ENCODE measurements at regions not wholly inside any gene's neighbourhood (a gene's known extent, or its start where the extent isn't known, plus 50 kb on each side); places are given as distances from the start of the nearest gene placed in this dataset.

DNA sequence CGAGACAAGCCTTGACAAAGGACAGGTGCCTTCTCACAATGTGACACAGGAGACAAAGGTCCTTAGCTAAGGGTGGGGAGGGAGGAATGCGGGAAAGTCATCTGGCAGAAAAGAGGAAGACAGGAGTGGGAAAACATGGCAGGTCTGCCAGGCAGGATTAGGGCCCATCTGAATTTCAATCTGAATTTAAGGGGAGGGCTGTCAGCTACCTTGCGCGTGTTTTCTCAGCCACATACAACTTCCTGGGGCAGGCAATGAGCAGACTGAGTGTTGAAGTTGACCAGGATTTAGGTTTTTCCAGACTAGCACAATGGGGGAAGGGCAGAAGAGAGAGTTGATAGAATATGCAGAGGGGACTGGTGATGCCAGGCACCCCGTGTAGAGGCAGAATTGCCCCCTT lies 66.7 kb upstream of the LARGE1 start:
- TF ChIP-seq ZFP41 (CRISPR knock-in tag; IDR thresholded peaks at IDR 0.05; ENCODE audit: borderline replicate concordance) = no peak
- TF ChIP-seq EP300 (IDR thresholded peaks at IDR 0.05; ENCODE audit: low read depth in 2 of 2, low read length in 2 of 2) = no peak
- no peak for TF ChIP-seq EP300 (CRISPR knock-in tag; IDR thresholded peaks at IDR 0.05; ENCODE audit: borderline replicate concordance)
- TF ChIP-seq, protein P1, sequence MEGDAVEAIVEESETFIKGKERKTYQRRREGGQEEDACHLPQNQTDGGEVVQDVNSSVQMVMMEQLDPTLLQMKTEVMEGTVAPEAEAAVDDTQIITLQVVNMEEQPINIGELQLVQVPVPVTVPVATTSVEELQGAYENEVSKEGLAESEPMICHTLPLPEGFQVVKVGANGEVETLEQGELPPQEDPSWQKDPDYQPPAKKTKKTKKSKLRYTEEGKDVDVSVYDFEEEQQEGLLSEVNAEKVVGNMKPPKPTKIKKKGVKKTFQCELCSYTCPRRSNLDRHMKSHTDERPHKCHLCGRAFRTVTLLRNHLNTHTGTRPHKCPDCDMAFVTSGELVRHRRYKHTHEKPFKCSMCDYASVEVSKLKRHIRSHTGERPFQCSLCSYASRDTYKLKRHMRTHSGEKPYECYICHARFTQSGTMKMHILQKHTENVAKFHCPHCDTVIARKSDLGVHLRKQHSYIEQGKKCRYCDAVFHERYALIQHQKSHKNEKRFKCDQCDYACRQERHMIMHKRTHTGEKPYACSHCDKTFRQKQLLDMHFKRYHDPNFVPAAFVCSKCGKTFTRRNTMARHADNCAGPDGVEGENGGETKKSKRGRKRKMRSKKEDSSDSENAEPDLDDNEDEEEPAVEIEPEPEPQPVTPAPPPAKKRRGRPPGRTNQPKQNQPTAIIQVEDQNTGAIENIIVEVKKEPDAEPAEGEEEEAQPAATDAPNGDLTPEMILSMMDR (CRISPR knock-in tag; IDR thresholded peaks at IDR 0.05) = no peak
- no peak for TF ChIP-seq POLR2A (IDR thresholded peaks at IDR 0.05; ENCODE audit: insufficient read depth in 1 of 2, low read depth in 2 of 2, low read length in 2 of 2)
- TF ChIP-seq MTA1 (CRISPR knock-in tag; IDR thresholded peaks at IDR 0.05; ENCODE audit: borderline replicate concordance) = no peak
- TF ChIP-seq, protein P2, sequence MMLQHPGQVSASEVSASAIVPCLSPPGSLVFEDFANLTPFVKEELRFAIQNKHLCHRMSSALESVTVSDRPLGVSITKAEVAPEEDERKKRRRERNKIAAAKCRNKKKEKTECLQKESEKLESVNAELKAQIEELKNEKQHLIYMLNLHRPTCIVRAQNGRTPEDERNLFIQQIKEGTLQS (CRISPR knock-in tag; IDR thresholded peaks at IDR 0.05) = no peak
- no peak for TF ChIP-seq SRF (IDR thresholded peaks at IDR 0.05; ENCODE audit: low read depth, low read length)
- no peak for TF ChIP-seq RAD21 (CRISPR knock-in tag; IDR thresholded peaks at IDR 0.05)
- TF ChIP-seq EED (CRISPR knock-in tag; IDR thresholded peaks at IDR 0.05) = no peak
- TF ChIP-seq POLR2AphosphoS5 (IDR thresholded peaks at IDR 0.05; ENCODE audit: low read depth, low read length) = no peak
- TF ChIP-seq TBP (CRISPR knock-in tag; IDR thresholded peaks at IDR 0.05) = no peak

Data from HepG2 (cell line).